Esophagus squamous epithelium (tissue), 4 donors: ENCODE measurements at regions not wholly inside any gene's neighbourhood (a gene's known extent, or its start where the extent isn't known, plus 50 kb on each side); places are given as distances from the start of the nearest gene placed in this dataset.

Source experiments
- POLR2A ChIP-seq, 4 donors: fragments of 450-650 bp; IDR thresholded peaks; one replicate each; pipeline ENCODE4 v1.6.1; 2017; ENCODE audit warnings: antibody characterized with exemption in 4 of 4, mild to moderate bottlenecking in 4 of 4, moderate library complexity in 3 of 4
- TF ChIP-seq, protein P1 (sequence below), 6 experiments: fragments of 450-650 bp in 4 of 6; fragments of 200-600 bp in 2 of 6; sonication (generic) in 2 of 6; IDR thresholded peaks; one replicate each; pipeline ENCODE4 v1.5.1; 2016 to 2019; ENCODE audit warnings: antibody characterized with exemption in 6 of 6, mild to moderate bottlenecking in 4 of 6, moderate library complexity in 4 of 6

DNA sequence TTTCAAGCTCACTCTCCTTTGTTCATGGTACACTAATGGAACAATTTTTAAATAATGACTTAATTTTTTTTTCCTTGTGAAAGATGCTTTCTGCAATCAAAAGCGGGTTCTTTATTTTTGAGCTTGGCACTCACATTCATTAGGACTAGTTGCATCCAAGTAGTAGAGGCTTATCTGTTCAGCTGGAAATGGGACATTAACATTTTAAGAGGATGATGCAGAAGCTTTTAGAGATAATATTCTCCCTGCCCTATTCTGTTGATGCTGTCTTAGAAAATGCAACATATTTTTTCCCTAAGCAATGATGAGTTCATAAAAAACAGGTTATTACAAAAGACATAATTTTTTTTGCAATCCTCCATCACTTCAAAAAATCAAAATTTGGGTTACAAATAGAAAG lies 900.6 kb downstream of the NTRK3 start:
- TF ChIP-seq POLR2A (IDR thresholded peaks at IDR 0.05), result no peak
- TF ChIP-seq, protein P1, sequence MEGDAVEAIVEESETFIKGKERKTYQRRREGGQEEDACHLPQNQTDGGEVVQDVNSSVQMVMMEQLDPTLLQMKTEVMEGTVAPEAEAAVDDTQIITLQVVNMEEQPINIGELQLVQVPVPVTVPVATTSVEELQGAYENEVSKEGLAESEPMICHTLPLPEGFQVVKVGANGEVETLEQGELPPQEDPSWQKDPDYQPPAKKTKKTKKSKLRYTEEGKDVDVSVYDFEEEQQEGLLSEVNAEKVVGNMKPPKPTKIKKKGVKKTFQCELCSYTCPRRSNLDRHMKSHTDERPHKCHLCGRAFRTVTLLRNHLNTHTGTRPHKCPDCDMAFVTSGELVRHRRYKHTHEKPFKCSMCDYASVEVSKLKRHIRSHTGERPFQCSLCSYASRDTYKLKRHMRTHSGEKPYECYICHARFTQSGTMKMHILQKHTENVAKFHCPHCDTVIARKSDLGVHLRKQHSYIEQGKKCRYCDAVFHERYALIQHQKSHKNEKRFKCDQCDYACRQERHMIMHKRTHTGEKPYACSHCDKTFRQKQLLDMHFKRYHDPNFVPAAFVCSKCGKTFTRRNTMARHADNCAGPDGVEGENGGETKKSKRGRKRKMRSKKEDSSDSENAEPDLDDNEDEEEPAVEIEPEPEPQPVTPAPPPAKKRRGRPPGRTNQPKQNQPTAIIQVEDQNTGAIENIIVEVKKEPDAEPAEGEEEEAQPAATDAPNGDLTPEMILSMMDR (IDR thresholded peaks at IDR 0.05), result no peak
